Lower leg skin (tissue), 3 donors: ENCODE measurements at regions not wholly inside any gene's neighbourhood (a gene's known extent, or its start where the extent isn't known, plus 50 kb on each side); places are given as distances from the start of the nearest gene placed in this dataset.

Experiments used
- CTCF ChIP-seq, 3 donors: fragments of 450-650 bp; IDR thresholded peaks; one replicate each; pipeline ENCODE4 v1.5.1; 2016; ENCODE audit warnings: antibody characterized with exemption in 3 of 3, mild to moderate bottlenecking in 3 of 3, moderate library complexity in 2 of 3
- POLR2A ChIP-seq, 2 donors: fragments of 450-650 bp; IDR thresholded peaks; one replicate each; pipeline ENCODE4 v1.6.1; 2016 to 2017; ENCODE audit warnings: antibody characterized with exemption in 2 of 2, mild to moderate bottlenecking in 1 of 2, moderate library complexity in 1 of 2

GRCh38 chrX:97931586-97931985, 1047.9 kb downstream of the RPA4 start:
- TF ChIP-seq CTCF (IDR thresholded peaks at IDR 0.05) (no peak), POLR2A (IDR thresholded peaks at IDR 0.05) (no peak)
